ENCODE measurements at regions not wholly inside any gene's neighbourhood (a gene's known extent, or its start where the extent isn't known, plus 50 kb on each side); places are given as distances from the start of the nearest gene placed in this dataset.

- TF ChIP-seq ZFX (IDR thresholded peaks at IDR 0.05) (no peak), CTCF (conservative IDR thresholded peaks at IDR 0.05) (no peak)
- H3K27ac ChIP-seq = no peak overlapping the region
These were observed 102.5 kb upstream of the SLC35G4 start for GRCh38 chr18:11506856-11507255.

GRCh38 chr18:11505993-11506392 lies 103.4 kb upstream of the SLC35G4 start:
- H3K27ac ChIP-seq = no peak overlapping the region
- TF ChIP-seq ZFX (IDR thresholded peaks at IDR 0.05) (no peak), CTCF (conservative IDR thresholded peaks at IDR 0.05) (no peak)

GRCh38 chr18:11504962-11505361 lies 104.4 kb upstream of the SLC35G4 start:
- TF ChIP-seq CTCF (conservative IDR thresholded peaks at IDR 0.05) = no peak
- TF ChIP-seq ZFX (IDR thresholded peaks at IDR 0.05) = no peak
- no peak overlapping the region for H3K27ac ChIP-seq

- no peak for TF ChIP-seq CTCF (conservative IDR thresholded peaks at IDR 0.05)
- TF ChIP-seq ZFX (IDR thresholded peaks at IDR 0.05) = no peak
- no peak overlapping the region for H3K27ac ChIP-seq
These were observed 107.0 kb upstream of the SLC35G4 start for GRCh38 chr18:11502368-11502767.

GRCh38 chr18:11501352-11501751 lies 108.0 kb upstream of the SLC35G4 start:
- no peak overlapping the region for H3K27ac ChIP-seq
- TF ChIP-seq CTCF (conservative IDR thresholded peaks at IDR 0.05) (no peak), ZFX (IDR thresholded peaks at IDR 0.05) (no peak)

- no peak overlapping the region for H3K27ac ChIP-seq
- no peak for TF ChIP-seq ZFX (IDR thresholded peaks at IDR 0.05)
- no peak for TF ChIP-seq CTCF (conservative IDR thresholded peaks at IDR 0.05)
These were observed 109.0 kb upstream of the SLC35G4 start for GRCh38 chr18:11500153-11501122.

GRCh38 chr18:11498821-11499220 lies 110.6 kb upstream of the SLC35G4 start:
- TF ChIP-seq ZFX (IDR thresholded peaks at IDR 0.05) = no peak
- no peak for TF ChIP-seq CTCF (conservative IDR thresholded peaks at IDR 0.05)
- H3K27ac ChIP-seq = no peak overlapping the region
